ENCODE measurements at regions not wholly inside any gene's neighbourhood (a gene's known extent, or its start where the extent isn't known, plus 50 kb on each side); places are given as distances from the start of the nearest gene placed in this dataset.
A peak's percentile ranks its signal among the peaks of the same experiment; 100 is the strongest.

GRCh38 chr5:104952876-104953275 is 1390.3 kb upstream of the NUDT12 start:
- Histone ChIP-seq H3K27me3 (ENCODE audit: control insufficient read depth, insufficient read depth) (no peaks in the 10 kb centered on the region), H3K4me1 (ENCODE audit: control insufficient read depth, insufficient read depth, low read length) (no peaks in the 10 kb centered on the region), H3K4me3 (ENCODE audit: low read length) (no peak overlapping the region), H3K27ac (ENCODE audit: low read length) (no peak overlapping the region), H3K9me3 (ENCODE audit: control insufficient read depth, low read length) (no peaks in the 10 kb centered on the region)
- intact Hi-C loops (cut with DNase I): no loop called here
- DNase-seq (no peak), ATAC-seq (no peak)
- 73% methylated on average over 1 of the region's 1 CpG for WGBS

- intact Hi-C loops (cut with DNase I): no loop called here
- Histone ChIP-seq H3K4me1 (ENCODE audit: control insufficient read depth, insufficient read depth, low read length) (no peaks in the 10 kb centered on the region), H3K4me3 (ENCODE audit: low read length) (no peak overlapping the region), H3K27ac (ENCODE audit: low read length) (no peak overlapping the region), H3K9me3 (ENCODE audit: control insufficient read depth, low read length) (no peaks in the 10 kb centered on the region), H3K27me3 (ENCODE audit: control insufficient read depth, insufficient read depth) (no peaks in the 10 kb centered on the region)
- whole genome bisulfite sequencing: 82% methylated on average over 3 of the region's 3 CpGs
- ATAC-seq: no peak
- peak in 1 of 3 donors; percentile 25 for DNase-seq
These were observed 1389.2 kb upstream of the NUDT12 start for GRCh38 chr5:104951829-104952228.

GRCh38 chr5:104947076-104947475 is 1384.5 kb upstream of the NUDT12 start:
- 86% methylated on average over 1 of the region's 1 CpG for WGBS
- Histone ChIP-seq H3K27ac (ENCODE audit: low read length) (no peak overlapping the region), H3K4me3 (ENCODE audit: low read length) (no peak overlapping the region), H3K27me3 (ENCODE audit: control insufficient read depth, insufficient read depth) (no peaks in the 10 kb centered on the region), H3K9me3 (ENCODE audit: control insufficient read depth, low read length) (no peaks in the 10 kb centered on the region), H3K4me1 (ENCODE audit: control insufficient read depth, insufficient read depth, low read length) (no peaks in the 10 kb centered on the region)
- no peak for ATAC-seq
- DNase-seq: no peak
- intact Hi-C loops (cut with DNase I): no loop called here

GRCh38 chr5:104942735-104943134 is 1380.1 kb upstream of the NUDT12 start:
- no peaks in the 10 kb centered on the region for H3K27me3 ChIP-seq (ENCODE audit: control insufficient read depth, insufficient read depth)
- intact Hi-C loops (cut with DNase I): no loop called here

GRCh38 chr5:104941030-104941645 is 1378.5 kb upstream of the NUDT12 start:
- ATAC-seq (no peak), DNase-seq (no peak)
- Histone ChIP-seq H3K4me3 (ENCODE audit: low read length) (no peak overlapping the region), H3K9me3 (ENCODE audit: control insufficient read depth, low read length) (no peaks in the 10 kb centered on the region), H3K27me3 (ENCODE audit: control insufficient read depth, insufficient read depth) (no peaks in the 10 kb centered on the region), H3K27ac (ENCODE audit: low read length) (no peak overlapping the region), H3K4me1 (ENCODE audit: control insufficient read depth, insufficient read depth, low read length) (no peaks in the 10 kb centered on the region)
- 90% methylated on average over 2 of the region's 2 CpGs for WGBS
- intact Hi-C loops (cut with DNase I): no loop called here

More at GRCh38 chr5:104942735-104943134, 1380.1 kb upstream of the NUDT12 start:
- DNase-seq (no peak), ATAC-seq (no peak)
- Histone ChIP-seq H3K27ac (ENCODE audit: low read length) (no peak overlapping the region), H3K4me1 (ENCODE audit: control insufficient read depth, insufficient read depth, low read length) (no peaks in the 10 kb centered on the region), H3K4me3 (ENCODE audit: low read length) (no peak overlapping the region), H3K9me3 (ENCODE audit: control insufficient read depth, low read length) (no peaks in the 10 kb centered on the region)
- WGBS: 94% methylated on average over 1 of the region's 1 CpG

- WGBS: 96% methylated on average over 1 of the region's 1 CpG
These were observed 1375.0 kb upstream of the NUDT12 start for GRCh38 chr5:104937598-104937997.

GRCh38 chr5:104932431-104932830 is 1369.8 kb upstream of the NUDT12 start:
- DNase-seq (no peak), ATAC-seq (no peak)
- Histone ChIP-seq H3K4me3 (ENCODE audit: low read length) (no peak overlapping the region), H3K27ac (ENCODE audit: low read length) (no peak overlapping the region), H3K9me3 (ENCODE audit: control insufficient read depth, low read length) (no peaks in the 10 kb centered on the region), H3K27me3 (ENCODE audit: control insufficient read depth, insufficient read depth) (no peaks in the 10 kb centered on the region), H3K4me1 (ENCODE audit: control insufficient read depth, insufficient read depth, low read length) (no peaks in the 10 kb centered on the region)
- whole genome bisulfite sequencing: 73% methylated on average over 2 of the region's 2 CpGs
- intact Hi-C loops (cut with DNase I): no loop called here

More at GRCh38 chr5:104937598-104937997, 1375.0 kb upstream of the NUDT12 start:
- DNase-seq: no peak
- Histone ChIP-seq H3K4me3 (ENCODE audit: low read length) (no peak overlapping the region), H3K27me3 (ENCODE audit: control insufficient read depth, insufficient read depth) (no peaks in the 10 kb centered on the region), H3K27ac (ENCODE audit: low read length) (no peak overlapping the region), H3K9me3 (ENCODE audit: control insufficient read depth, low read length) (no peaks in the 10 kb centered on the region), H3K4me1 (ENCODE audit: control insufficient read depth, insufficient read depth, low read length) (no peaks in the 10 kb centered on the region)
- intact Hi-C loops (cut with DNase I): no loop called here
- no peak for ATAC-seq

- Histone ChIP-seq H3K27ac (ENCODE audit: low read length) (no peak overlapping the region), H3K27me3 (ENCODE audit: control insufficient read depth, insufficient read depth) (no peaks in the 10 kb centered on the region), H3K4me1 (ENCODE audit: control insufficient read depth, insufficient read depth, low read length) (no peaks in the 10 kb centered on the region), H3K4me3 (ENCODE audit: low read length) (no peak overlapping the region), H3K9me3 (ENCODE audit: control insufficient read depth, low read length) (no peaks in the 10 kb centered on the region)
- WGBS: 94% methylated on average over 36 of the region's 36 CpGs
- ATAC-seq (no peak), DNase-seq (peak in 1 of 3 donors; percentile 61)
- intact Hi-C loops (cut with DNase I): no loop called here
These were observed 1366.4 kb upstream of the NUDT12 start for GRCh38 chr5:104928906-104929520.

- WGBS: 67% methylated on average over 1 of the region's 1 CpG
- intact Hi-C loops (cut with DNase I): no loop called here
These were observed 1352.6 kb upstream of the NUDT12 start for GRCh38 chr5:104915226-104915625.

GRCh38 chr5:104914536-104915070 is 1352.0 kb upstream of the NUDT12 start:
- Histone ChIP-seq H3K27ac (ENCODE audit: low read length) (no peak overlapping the region), H3K4me1 (ENCODE audit: control insufficient read depth, insufficient read depth, low read length) (no peaks in the 10 kb centered on the region), H3K9me3 (ENCODE audit: control insufficient read depth, low read length) (no peaks in the 10 kb centered on the region), H3K27me3 (ENCODE audit: control insufficient read depth, insufficient read depth) (no peaks in the 10 kb centered on the region), H3K4me3 (ENCODE audit: low read length) (no peak overlapping the region)
- intact Hi-C loops (cut with DNase I): no loop called here
- DNase-seq (no peak), ATAC-seq (no peak)
- 85% methylated on average over 2 of the region's 2 CpGs for WGBS

More at GRCh38 chr5:104915226-104915625, 1352.6 kb upstream of the NUDT12 start:
- Histone ChIP-seq H3K9me3 (ENCODE audit: control insufficient read depth, low read length) (no peaks in the 10 kb centered on the region), H3K4me1 (ENCODE audit: control insufficient read depth, insufficient read depth, low read length) (no peaks in the 10 kb centered on the region), H3K4me3 (ENCODE audit: low read length) (no peak overlapping the region), H3K27ac (ENCODE audit: low read length) (no peak overlapping the region), H3K27me3 (ENCODE audit: control insufficient read depth, insufficient read depth) (no peaks in the 10 kb centered on the region)
- DNase-seq: no peak
- ATAC-seq: no peak

GRCh38 chr5:104913841-104914281 is 1351.3 kb upstream of the NUDT12 start:
- intact Hi-C loops (cut with DNase I): no loop called here
- Histone ChIP-seq H3K9me3 (ENCODE audit: control insufficient read depth, low read length) (no peaks in the 10 kb centered on the region), H3K27me3 (ENCODE audit: control insufficient read depth, insufficient read depth) (no peaks in the 10 kb centered on the region), H3K27ac (ENCODE audit: low read length) (no peak overlapping the region), H3K4me1 (ENCODE audit: control insufficient read depth, insufficient read depth, low read length) (no peaks in the 10 kb centered on the region), H3K4me3 (ENCODE audit: low read length) (no peak overlapping the region)
- DNase-seq (no peak), ATAC-seq (no peak)
- WGBS: 61% methylated on average over 3 of the region's 3 CpGs

All from right cardiac atrium (tissue), 5 donors.